B cell (primary cell): ENCODE measurements at regions not wholly inside any gene's neighbourhood (a gene's known extent, or its start where the extent isn't known, plus 50 kb on each side); places are given as distances from the start of the nearest gene placed in this dataset.

Source experiments
- EZH2 ChIP-seq: IDR thresholded peaks from 2 replicates; pipeline ENCODE4 v1.6.1; 2012; ENCODE audit warnings: borderline replicate concordance, low read depth, mild to moderate bottlenecking, moderate library complexity, low read length; ENCODE audit not compliant: insufficient read depth, poor library complexity, severe bottlenecking
- TF ChIP-seq, protein P1 (sequence below): fragments of 200-600 bp; IDR thresholded peaks from one replicate; pipeline ENCODE4 v1.8.0; 2022; ENCODE audit warnings: antibody characterized with exemption, mild to moderate bottlenecking

DNA sequence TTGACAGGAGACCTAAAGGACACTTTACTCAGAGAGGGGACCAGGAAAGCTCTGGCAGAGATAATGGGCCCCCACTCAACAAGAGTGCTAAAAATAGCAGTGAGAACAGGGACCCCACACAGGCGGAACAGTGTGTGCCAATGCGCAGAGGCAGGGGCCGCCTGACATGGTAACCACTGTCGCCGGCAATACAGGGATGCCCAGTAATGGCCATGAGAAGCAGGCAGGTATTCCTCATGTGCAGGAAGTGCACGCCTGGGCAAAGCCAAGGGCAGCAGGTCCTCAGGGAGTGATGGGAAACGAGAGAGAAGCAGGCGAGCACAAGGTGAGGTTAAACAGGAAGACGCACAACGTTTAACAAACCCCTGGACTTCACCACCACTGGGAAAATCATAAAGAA lies 757.1 kb downstream of the LIG4 start:
- TF ChIP-seq, protein P1, sequence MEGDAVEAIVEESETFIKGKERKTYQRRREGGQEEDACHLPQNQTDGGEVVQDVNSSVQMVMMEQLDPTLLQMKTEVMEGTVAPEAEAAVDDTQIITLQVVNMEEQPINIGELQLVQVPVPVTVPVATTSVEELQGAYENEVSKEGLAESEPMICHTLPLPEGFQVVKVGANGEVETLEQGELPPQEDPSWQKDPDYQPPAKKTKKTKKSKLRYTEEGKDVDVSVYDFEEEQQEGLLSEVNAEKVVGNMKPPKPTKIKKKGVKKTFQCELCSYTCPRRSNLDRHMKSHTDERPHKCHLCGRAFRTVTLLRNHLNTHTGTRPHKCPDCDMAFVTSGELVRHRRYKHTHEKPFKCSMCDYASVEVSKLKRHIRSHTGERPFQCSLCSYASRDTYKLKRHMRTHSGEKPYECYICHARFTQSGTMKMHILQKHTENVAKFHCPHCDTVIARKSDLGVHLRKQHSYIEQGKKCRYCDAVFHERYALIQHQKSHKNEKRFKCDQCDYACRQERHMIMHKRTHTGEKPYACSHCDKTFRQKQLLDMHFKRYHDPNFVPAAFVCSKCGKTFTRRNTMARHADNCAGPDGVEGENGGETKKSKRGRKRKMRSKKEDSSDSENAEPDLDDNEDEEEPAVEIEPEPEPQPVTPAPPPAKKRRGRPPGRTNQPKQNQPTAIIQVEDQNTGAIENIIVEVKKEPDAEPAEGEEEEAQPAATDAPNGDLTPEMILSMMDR: no peak
- TF ChIP-seq EZH2: no peak
